GM21576 (cell line): ENCODE measurements at regions not wholly inside any gene's neighbourhood (a gene's known extent, or its start where the extent isn't known, plus 50 kb on each side); places are given as distances from the start of the nearest gene placed in this dataset.

Source experiments
- ATAC-seq: cut with Tn5 transposase; IDR thresholded peaks from one replicate; pipeline ENCODE4 v1.9.1; 2021; ENCODE audit warnings: mild to moderate bottlenecking, moderate library complexity; ENCODE audit not compliant: unreplicated experiment

GRCh38 chr12:111088409-111088808 lies 168.0 kb upstream of the MYL2 start:
- ATAC-seq = no peak

DNA sequence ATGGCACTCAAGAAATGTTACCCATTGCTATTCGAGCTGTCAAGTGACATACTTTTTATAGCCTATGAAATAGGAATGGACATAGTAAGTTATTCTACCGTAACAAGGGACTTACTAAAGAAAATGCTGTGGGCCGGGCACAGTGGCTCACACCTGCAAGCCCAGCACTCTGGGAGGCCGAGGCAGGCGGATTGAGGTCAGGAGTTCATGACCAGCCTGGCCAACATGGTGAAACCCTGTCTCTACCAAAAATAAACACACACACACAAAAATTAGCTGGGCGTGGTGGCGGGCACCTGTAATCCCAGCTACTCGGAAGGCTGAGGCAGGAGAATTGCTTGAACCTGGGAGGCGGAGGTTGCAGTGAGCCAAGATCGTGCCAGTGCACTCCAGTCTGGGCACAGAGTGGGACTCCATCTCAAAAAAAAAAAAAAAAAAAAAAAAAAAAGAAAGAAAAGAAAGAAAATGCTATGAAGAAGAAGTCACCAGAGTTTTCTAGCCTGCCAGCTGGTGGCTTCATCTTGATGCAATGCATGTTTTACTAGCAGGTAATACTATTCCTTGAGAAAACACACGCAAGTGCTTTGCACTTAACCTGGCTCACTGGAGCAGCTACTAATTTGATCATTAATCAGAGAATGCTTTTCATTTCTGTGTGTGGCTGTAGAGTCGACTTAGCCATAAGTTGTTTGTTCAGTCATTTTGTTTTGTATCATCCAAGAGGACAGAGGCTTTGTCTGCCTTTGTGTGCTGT lies 166.7 kb upstream of the MYL2 start:
- no peak for ATAC-seq

- ATAC-seq = no peak
Observed at GRCh38 chr12:111085096-111085495, 164.7 kb upstream of the MYL2 start.

DNA sequence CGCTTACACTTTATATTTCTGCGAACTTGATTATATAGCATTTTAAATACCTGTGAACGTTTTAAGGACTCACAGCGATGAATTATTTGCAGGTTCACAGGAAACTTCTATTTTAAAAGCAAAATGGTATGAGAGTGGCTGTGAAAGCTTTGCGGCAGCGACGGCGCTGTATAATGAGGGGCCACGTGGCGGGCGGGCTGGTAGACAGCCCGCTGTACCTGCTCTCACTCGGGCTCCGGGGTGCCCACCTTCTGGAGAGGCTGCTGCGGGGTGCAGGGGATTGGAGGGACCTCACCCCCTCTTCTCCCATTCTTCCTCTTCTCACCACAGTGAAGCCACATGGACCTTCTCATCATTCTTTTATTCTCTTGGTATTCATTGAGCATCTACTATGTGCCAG lies 164.2 kb upstream of the MYL2 start:
- ATAC-seq = no peak

- no peak for ATAC-seq
Observed at GRCh38 chr12:111084158-111084557, 163.8 kb upstream of the MYL2 start.

DNA sequence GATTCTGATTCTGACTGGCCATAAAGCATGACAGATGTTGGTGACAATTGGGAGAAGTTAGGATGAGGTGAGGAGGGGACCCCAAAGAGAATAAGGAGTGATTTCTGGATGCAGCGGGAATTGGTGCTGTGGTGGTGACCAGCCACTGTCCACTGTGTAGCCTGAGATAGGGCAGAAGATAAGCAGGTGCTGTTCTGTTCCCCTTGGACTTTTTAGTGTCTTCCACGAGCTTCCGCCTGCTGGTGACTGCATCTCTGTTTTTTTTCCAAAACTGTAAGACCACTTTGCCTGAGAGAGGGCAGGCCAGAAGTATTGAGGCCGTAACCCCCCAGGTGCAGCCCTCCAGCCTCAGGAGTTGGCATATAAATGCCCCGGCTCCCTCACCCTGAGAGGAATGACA lies 161.2 kb upstream of the MYL2 start:
- no peak for ATAC-seq

- ATAC-seq = no peak
Observed at GRCh38 chr12:111078731-111079130, 158.4 kb upstream of the MYL2 start.

GRCh38 chr12:111076611-111077451 lies 156.5 kb upstream of the MYL2 start:
- no peak for ATAC-seq

GRCh38 chr12:111076199-111076598 lies 155.8 kb upstream of the MYL2 start:
- no peak for ATAC-seq

DNA sequence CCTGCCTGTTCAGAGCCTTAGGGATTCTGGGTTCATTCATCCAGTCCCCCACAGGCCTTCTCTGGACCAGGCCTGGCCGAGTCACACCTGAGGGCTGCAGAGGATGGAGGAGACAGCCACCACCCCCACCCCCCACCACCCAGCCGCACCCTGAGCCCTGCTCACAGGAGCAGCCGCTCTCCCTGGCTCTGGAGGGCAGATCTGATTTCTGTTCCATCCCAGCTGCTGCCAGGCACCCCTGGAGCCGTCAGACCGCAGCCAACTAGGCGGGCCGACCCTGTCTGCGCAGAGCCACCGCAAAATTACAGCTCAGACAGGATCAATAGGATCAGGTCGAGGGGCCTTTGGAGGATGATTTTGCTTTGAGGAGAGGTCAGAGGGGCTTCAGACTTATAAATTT lies 154.6 kb upstream of the MYL2 start:
- ATAC-seq = no peak

- no peak for ATAC-seq
Observed at GRCh38 chr12:111074559-111074958, 154.2 kb upstream of the MYL2 start.

- ATAC-seq = no peak
Observed at GRCh38 chr12:111073370-111073769, 153.0 kb upstream of the MYL2 start.

- no peak for ATAC-seq
Observed at GRCh38 chr12:111072299-111072698, 151.9 kb upstream of the MYL2 start.

GRCh38 chr12:111069886-111070285 lies 149.5 kb upstream of the MYL2 start:
- no peak for ATAC-seq

DNA sequence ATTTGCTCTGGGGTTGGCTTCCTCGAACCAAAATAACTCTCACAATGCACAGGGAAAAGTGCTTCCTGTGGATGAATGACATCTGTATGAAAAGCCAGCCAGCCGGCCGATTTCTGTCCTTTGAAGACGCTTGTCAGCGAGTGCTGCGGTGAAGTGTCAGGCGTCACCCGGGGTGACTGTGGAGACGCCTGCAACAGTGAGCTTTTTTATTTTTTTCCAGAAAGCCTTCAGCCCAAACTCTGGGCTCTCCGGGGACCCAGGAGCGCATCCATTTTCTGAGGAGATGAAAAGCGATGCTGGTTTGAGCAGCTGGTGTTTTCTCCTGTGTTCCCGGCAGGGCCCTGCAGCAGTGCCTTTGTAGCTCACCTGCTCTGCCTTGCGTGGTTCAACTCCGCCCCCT lies 147.9 kb upstream of the MYL2 start:
- ATAC-seq = no peak

- ATAC-seq = no peak
Observed at GRCh38 chr12:111067498-111067897, 147.1 kb upstream of the MYL2 start.

GRCh38 chr12:111066744-111067437 lies 146.5 kb upstream of the MYL2 start:
- no peak for ATAC-seq

GRCh38 chr12:111064982-111065381 lies 144.6 kb upstream of the MYL2 start:
- no peak for ATAC-seq

GRCh38 chr12:111064154-111064553 lies 143.8 kb upstream of the MYL2 start:
- ATAC-seq = no peak

GRCh38 chr12:111063295-111064026 lies 143.1 kb upstream of the MYL2 start:
- ATAC-seq = no peak
